DMS 273 (cell line): ENCODE measurements at regions not wholly inside any gene's neighbourhood (a gene's known extent, or its start where the extent isn't known, plus 50 kb on each side); places are given as distances from the start of the nearest gene placed in this dataset.
"Not testable (repeated sequence)": the region's sequence is repeated elsewhere in the genome, so short reads cannot be mapped to it uniquely, and the experiment has no call there.

ENCODE experiments used
- DNase-seq: peaks from one replicate; lab custom pipeline; 2025; ENCODE audit not compliant: unreplicated experiment; lab: John Stamatoyannopoulos, UW

DNA sequence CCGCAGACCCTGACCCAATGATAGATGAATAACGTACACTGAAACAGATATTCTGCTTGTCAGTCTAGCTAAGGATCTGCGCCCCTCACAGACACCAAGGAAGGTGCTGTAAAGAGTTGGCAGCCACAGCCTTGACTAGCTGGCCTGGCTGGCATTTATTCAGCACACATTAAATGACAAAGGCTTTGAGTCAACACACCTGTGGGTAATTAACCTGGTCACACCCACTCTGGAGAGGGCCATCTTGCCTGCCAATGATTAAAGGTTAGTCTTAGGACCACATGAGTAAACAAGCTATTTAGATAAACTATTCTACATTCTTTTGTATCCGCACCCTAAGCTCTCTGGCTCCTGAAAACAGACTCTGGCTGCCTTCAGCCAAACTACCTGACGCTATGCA, 982.2 kb upstream of the ADAMTS5 start:
- DNase-seq, result not testable (repeated sequence)

DNA sequence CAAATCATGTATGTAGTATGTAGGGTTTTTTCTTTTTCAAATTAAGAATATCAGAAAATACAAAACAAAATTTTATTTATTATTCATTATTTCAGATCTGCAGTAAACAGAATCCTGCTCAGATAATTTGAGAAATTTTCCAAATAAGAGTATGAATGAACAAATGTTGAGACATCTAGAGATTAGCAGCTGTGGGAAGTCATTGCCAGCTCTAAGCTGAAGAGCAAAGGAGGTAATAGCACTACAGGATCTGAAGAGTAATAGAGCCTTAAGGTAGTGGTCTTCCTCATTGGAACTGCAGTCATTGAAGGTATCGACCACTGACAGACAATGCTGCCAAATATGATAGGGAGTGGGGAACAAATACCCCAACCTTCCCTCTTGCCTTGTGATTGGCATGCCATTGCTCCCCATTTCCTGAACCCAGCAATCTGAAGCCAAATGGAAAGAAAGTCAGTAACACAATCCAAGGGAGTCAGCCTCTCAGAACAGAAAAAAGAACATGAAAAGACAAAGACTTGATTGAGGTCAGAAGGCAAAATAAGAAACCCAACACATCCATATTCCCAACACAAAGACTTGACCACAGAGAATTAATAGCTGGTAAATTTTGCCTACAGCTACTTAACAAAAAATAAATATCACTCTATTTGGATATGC, 963.4 kb upstream of the ADAMTS5 start:
- not testable (repeated sequence) for DNase-seq

DNA sequence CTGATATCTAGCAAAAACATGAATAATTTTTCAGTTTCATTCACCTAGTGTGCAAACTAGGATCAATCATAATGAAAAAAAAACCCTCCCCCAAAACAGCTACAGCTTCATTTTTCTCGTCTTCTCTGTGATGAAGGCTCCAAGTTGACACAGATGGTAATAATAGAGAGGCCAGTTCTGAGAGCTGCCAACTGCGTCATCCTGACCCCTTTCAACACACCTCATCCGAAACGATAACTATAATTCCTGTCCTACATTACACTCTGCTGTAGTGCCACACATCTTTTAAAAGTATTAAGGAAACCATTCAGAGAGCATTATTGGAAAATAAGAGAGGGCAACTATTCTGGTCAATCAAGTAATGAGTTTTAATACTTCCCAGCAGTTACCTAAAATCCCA, 962.3 kb upstream of the ADAMTS5 start:
- DNase-seq, result not testable (repeated sequence)

DNA sequence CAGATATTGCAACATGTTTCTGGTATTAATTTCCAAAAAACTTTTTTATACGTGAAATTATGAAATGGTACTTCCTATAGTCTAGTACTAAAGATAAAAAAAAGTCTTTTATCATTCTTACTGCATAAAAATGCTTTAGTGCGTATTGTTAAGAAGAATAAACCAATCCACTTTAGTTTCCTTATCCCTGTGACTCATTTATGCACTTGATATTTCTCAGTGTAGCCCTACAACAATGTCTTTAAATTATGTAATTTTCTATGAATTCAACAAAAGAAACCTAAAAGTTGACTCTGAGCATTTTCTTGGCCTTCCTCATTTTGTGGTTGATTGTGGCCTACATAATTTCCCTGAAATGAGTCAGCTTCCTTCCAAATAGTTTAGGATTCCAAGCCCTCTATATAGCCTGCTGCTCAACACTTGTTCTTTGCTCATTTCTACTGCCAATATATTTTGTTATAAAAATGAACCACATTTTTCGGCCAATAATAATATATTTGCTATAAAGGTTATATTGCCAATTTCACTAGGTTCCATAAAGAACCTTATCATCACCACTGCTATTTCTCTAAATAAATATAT, 961.7 kb upstream of the ADAMTS5 start:
- not testable (repeated sequence) for DNase-seq

DNA sequence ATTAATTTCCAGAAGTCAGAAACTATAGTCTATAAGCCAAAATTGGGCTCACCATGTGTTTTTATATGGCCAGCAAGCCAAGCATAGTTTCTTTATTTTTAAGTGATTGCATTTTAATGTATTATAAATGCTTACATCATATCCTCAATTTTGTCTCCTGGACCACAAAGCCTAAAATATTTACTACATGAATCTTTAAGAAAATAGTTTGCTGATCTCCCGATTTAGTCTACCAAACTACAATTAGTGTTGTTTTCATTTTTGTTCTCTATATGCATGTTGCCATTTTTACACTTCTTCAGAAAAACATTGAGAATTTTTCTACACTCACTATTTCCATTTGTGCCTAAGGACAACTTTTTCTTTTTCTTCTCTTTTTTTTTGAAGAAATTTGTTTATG, 954.5 kb upstream of the ADAMTS5 start:
- DNase-seq, result not testable (repeated sequence)

DNA sequence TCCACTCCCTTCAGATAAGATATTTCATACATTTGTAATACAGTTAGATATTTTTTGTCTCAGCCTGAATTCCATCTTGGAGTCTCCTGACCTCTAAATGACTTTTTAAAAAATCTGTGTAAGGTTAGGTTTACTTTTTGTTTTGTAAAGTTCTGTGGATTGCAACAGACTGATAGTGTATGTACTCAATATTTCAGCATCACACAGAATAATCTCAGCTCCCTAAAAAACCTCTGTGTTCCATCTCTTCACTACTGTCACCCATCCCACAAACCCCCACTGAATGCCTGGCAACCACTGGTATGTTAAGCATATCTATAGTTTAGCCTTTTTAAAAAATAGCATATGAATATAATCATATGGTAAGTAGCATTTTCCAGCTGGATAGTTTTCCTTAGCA, 951.1 kb upstream of the ADAMTS5 start:
- DNase-seq, result not testable (repeated sequence)

DNA sequence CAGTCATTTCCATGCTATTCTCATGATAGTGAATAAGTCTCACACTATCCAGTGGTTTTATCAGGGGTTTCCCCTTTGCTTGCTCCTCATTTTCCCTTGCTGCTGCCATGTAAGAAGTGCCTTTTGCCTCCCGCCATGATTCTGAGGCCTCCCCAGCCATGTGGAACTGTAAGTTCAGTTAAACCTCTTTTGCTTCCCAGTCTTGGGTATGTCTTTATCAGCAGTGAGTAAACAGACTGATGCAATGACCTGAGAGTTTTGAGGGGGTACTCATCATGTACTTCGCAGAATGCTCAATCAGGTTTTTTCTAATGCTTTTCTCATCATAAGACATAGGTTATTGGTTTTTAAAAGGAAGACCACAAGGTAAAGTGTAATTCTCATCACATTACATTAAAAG, 949.4 kb upstream of the ADAMTS5 start:
- DNase-seq, result not testable (repeated sequence)

DNA sequence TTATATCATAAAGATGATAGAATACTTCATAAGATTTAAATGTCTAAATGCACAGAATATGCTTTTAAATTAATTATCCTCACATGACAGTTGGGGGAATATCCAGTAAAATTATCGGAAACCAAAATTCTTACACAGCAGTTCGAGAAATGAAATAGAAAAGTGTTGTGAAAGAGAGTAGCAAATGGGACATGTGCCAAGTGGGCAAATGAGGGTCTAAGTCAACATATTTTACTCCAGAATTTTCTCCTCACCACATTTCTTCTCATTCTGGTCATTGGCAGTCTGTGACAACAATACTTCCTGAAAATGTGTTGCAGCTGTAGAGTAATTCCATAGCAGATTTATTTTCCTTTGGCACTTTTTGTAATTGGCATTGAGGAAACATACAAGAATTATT, 945.2 kb upstream of the ADAMTS5 start:
- DNase-seq, result not testable (repeated sequence)

DNA sequence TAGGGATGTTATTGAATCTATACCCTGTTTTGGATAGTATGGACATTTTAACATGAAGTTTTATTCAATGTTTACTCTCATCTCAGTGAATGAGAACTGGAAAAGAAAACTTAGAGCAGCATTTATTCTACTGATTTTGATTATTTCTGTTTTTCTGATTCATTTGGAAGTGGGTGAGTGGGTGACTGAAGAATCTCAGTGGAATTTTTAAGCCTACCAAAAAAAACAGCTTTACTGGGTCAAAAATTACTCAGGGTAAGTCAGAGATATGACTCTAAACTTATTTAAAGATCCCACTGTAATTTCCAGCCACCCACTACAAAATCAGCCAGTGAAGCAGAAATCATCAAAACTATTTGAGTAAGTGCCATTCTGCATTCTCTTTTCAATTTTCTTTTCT, 942.6 kb upstream of the ADAMTS5 start:
- DNase-seq, result not testable (repeated sequence)

DNA sequence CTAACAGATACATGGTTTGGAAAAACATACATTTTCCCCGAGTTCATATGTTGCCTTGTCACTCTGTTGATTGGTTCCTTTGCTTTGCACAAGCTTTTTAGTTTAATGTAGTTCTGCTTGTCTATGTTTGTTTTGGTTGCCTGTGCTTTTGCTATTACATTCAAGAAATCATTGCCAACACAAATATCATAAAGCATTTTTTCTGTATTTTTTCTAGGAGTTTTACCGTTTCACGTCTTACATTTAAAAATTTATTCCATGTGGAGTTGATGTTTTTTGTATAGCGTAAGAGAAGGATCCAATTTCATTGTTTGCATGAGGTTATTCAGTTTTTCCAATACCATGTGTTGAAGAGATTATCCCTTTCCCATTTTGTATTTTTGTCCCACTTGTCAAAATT, 941.9 kb upstream of the ADAMTS5 start:
- not testable (repeated sequence) for DNase-seq

DNA sequence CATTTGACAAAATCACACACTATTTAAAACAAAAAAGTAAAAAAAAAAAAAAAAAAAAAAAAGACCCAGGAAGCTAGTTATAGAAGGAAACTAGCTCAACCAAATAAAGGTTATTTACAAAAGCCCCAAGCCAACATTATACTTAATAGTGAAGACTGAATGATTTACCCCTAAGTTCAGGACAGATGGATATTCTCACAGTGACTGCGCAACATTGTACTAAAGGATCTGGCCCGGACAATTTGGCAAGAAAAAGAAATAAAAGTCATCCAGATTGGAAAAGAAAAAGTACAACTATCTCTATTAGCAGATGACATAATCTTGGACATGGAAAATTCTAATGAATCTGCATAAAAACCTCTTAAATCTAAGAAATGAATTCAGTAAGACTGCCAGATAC, 936.0 kb upstream of the ADAMTS5 start:
- not testable (repeated sequence) for DNase-seq

DNA sequence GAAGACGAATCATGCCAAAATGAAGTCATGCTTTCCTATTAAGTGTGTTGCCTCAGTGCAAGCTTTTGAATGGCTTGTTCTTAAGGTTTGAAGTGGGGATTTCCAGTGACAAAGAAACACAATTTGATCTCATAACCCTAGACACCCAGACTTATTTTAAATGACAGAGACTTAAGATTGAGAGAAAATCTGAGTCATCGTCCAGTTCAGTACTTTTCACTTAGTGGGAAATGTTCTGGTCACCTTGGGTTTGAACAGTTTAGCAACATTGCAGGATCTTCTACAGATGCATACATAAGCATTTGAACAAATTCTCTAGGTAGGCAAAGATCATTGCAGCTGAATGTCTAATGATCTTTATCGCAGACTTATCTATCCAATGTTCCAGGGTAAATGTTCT, 926.7 kb upstream of the ADAMTS5 start:
- DNase-seq, result not testable (repeated sequence)

DNA sequence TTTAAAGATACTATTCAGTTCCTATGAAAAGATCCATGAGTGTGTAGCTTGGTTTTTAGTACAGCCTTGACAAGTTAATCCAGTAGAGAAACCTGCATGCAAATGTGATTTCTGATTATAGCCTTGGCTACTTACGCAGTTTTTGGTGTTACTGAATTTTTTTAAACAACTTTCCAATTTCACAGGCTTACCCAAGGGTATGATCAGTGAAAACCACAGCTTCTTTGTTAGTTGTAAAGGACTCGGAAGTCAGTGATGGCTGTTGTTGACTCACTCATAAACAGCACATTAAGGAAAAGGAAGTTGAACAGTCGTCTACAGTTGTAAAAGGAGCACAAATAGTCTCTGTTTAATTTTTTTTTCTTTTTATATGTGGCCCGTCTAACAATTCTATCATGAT, 924.6 kb upstream of the ADAMTS5 start:
- DNase-seq, result not testable (repeated sequence)

DNA sequence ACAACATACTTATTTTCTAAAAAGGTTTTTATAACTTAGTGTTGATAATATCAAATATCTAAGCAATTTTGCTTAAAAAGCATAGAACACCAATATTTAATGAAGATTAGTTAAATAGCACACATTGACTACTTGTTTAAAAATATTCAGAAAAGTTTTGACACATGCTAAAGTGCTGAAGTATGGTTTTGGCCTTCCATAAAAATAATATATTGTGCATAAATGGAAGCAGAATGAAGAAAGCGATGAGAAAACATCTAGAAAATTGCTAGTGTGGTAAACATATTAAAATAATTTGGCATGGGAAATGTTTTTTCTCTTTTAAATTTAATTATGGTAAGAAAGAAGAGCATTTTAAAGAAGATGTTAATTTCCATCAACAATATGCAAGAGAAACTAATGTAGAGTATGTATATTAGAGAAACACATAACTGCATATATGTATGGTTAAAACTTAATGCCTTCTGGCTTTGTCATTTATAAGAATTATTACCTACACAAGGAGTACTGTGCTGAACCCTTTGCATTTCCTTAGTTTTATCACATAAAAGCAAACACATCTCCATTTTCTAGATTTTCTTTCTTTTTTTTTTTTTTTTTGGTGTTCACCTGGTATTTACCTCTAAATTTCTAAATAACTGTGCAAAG, 921.0 kb upstream of the ADAMTS5 start:
- not testable (repeated sequence) for DNase-seq

DNA sequence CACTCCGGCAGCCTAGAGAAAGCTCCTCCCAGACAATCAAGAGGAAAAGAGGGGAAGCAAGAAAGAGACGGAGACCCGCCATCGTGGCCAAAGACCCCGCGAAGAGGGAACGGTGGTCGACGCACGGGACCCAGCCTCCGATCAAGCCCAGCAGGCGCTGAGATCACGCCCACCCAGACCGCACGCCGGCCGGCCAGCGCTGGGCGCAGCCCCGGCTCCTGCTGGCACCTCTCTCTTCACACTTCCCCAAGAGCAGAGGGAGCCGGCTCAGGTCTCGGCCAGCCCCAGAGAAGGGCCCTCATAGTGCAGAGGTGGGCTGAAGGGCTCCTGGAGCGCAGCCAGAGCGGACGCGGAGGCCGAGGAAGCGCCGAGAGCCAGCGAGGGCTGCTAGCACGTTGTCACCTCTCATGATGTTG, 918.4 kb upstream of the ADAMTS5 start:
- no peak for DNase-seq

DNA sequence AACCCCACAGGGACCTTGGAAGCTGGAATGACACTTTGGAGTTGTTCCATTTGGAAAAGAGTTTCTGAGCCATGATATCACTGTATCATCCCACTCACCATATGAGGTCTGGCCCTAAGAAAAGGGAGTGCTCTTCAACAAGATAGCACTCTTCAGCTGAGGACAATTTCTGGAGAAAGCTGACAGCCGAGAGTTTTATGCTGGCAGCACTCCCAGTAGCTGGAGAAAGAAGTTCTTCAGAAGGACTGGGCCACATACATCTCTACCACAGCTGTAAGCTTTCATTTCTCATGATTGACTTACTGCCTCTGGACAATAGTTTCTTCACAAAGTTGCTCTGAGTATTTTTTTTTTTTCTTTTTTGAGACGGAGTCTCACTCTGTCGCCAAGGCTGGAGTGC, 914.4 kb upstream of the ADAMTS5 start:
- DNase-seq, result not testable (repeated sequence)

DNA sequence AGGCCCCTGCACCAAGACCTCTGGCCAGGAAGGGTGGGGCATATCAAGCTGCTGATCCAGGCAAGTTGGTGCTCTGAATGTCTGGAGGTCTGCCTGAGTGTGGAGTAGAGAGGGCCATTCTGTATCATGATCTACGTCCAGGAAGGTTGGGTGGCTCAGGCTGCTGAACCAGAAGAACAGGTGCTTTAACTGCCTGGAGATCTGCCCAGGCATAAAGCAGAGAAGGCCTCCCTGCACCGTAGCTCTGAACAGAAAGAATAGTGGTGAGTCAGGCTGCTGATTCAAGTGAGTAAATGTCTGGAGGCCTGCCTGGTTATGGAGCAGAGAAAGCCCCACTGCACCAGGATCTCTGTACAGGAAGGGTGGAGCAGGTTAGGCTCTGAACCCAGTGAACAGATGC, 905.5 kb upstream of the ADAMTS5 start:
- DNase-seq, result not testable (repeated sequence)

DNA sequence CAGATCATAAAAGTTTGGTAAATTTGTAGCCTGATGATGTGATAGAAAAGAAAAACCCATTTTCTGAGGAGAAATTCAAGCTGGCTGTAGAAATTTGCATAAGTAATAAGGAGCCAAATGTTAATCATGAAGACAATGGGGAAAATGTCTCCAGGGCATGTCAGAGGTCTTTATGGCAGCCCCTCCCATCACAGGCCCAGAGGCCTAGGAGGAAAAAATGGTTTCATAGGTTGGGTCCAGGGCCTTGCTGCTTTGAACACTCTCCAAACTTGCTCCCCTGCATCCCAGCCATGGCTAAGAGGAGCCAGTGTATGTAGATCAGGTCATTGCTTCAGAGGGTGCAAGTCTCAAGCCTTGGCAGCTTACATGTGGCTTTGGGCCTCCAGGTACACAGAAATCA, 903.9 kb upstream of the ADAMTS5 start:
- DNase-seq, result not testable (repeated sequence)

DNA sequence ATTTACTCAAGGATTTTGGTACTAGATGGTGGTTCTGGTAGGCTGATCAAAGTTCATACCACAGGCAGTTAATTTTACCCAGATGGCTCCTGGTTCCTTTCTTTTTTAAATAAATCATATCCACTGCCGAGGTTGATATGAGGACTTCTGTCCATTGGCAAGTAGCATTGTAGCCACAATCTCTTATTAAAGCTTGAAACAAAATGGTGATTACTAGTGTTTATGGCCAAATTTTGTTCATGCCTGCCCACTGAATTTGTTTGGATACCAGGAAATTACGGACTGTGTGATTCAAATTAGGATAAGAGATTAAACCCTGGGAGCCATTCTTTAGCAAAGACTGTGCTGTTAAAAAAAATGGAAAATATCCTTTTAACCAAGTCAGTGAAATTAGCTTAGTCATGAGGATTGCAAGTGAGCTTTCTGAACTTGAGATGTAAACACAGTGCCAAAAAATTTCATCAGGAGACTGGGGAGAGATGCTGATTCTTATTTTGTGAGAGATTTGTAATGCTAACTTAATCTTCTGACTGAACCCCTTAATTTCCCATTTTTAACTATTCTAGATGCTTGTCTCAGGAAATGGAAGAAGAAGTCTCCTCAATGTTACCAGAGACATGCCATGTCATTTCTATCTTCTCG, 893.5 kb upstream of the ADAMTS5 start:
- not testable (repeated sequence) for DNase-seq

DNA sequence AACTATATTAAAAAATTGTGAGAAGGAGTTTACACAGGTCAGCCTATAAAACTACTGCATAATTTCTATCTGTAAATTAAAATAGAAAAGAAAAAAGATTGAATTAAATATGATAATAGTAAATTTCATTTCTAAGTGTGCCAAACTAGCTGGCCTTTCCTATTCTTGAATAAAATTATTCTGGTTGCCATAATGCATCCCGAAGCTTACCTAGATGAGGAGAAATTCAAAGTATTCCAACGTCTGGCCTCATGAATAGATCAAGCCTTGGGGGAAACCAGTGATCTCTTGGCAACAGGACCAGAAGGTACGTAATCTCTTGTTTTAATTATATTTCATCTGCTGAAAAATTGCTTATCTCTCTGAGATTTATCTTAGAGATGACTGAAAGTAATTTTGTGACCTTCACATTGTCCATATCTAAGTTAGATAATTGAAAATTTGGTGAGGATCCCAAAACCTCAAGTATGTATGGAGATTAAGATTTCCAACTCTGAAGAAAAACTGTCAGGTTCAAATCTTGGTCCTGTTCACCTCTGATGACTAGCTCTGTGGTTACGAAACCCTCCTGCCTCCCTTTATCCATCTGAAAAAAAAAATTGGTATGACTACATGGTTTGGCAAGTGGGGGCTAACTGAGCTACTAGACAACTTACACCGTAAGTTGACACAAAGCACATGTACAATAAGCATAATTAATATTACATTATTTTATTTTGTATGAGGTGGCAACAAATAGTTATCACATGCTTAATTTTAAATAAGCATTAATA, 891.4 kb upstream of the ADAMTS5 start:
- not testable (repeated sequence) for DNase-seq

DNA sequence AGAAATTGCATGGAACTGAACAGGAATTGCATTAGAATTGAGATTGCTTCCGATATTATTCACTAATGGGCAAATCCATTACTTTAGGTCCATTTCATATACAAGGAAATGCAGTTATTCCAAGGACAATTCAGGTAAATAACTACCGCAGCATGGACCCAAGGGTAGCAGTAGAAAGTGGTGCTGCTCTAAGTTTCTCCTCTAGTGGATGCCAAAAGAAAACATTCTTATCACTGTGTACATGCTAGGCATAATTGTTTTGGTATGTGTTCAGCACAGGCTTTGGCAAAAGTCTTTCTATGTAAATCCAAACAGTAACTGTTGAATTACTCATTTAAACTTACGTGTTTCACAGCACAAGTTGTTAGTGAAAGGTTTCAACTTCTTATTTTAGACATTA, 890.1 kb upstream of the ADAMTS5 start:
- not testable (repeated sequence) for DNase-seq
